CD4-positive, CD25-positive, alpha-beta regulatory T cell (primary cell): ENCODE measurements at regions not wholly inside any gene's neighbourhood (a gene's known extent, or its start where the extent isn't known, plus 50 kb on each side); places are given as distances from the start of the nearest gene placed in this dataset.

Source experiments
- ATAC-seq, 2 donors: fragments of 150-1000 bp; cut with Tn5 transposase; one replicate each; pipeline ENCODE4 v1.10.0; 2021; ENCODE audit warnings: low read depth in 2 of 2, moderate number of reproducible peaks in 2 of 2, moderate library complexity in 1 of 2
- DNase-seq, 3 donors: peaks; one replicate each; pipeline versions ENCODE4 v3.0.0 to v3.0.0-alpha.2; 2012 to 2022; ENCODE audit warnings: mixed read lengths in 1 of 3
- H3K27ac ChIP-seq: one replicate; pipeline ENCODE4 v1.7.0; 2013; ENCODE audit warnings: mild to moderate bottlenecking, low read length; ENCODE audit not compliant: insufficient read depth, poor library complexity, severe bottlenecking
- H3K27me3 ChIP-seq: one replicate; pipeline ENCODE4 v1.7.0; 2013; ENCODE audit warnings: low read length; ENCODE audit not compliant: control insufficient read depth, insufficient read depth
- H3K36me3 ChIP-seq: one replicate; pipeline ENCODE4 v1.7.0; 2013; ENCODE audit warnings: mild to moderate bottlenecking, low read length, moderate library complexity; ENCODE audit not compliant: control insufficient read depth, insufficient read depth
- H3K4me1 ChIP-seq: 2 replicates; pipeline ENCODE4 v1.7.0; 2013; ENCODE audit warnings: mild to moderate bottlenecking, low read length; ENCODE audit not compliant: insufficient read depth, control insufficient read depth, poor library complexity, severe bottlenecking
- H3K4me3 ChIP-seq: one replicate; pipeline ENCODE4 v1.7.0; 2013; ENCODE audit warnings: low read depth, mild to moderate bottlenecking, low read length, moderate library complexity
- H3K9me3 ChIP-seq, 2 experiments: 1 replicate in 1 of 2; 2 replicates in 1 of 2; pipeline ENCODE4 v1.7.0; 2013; ENCODE audit warnings: low read length in 2 of 2, mild to moderate bottlenecking in 1 of 2, moderate library complexity in 1 of 2; ENCODE audit not compliant: control insufficient read depth in 2 of 2
- H3K27ac Mint-ChIP-seq, 3 donors: one replicate each; pipeline ENCODE4 v1.8.0; 2020 to 2022; ENCODE audit warnings: mild to moderate bottlenecking in 3 of 3, mixed read lengths in 3 of 3, moderate library complexity in 2 of 3
- H3K27me3 Mint-ChIP-seq: one replicate; pipeline ENCODE4 v1.8.0; 2022; ENCODE audit warnings: mild to moderate bottlenecking, mixed read lengths
- H3K36me3 Mint-ChIP-seq: one replicate; pipeline ENCODE4 v1.8.0; 2020; ENCODE audit warnings: mixed read lengths
- H3K4me1 Mint-ChIP-seq, 4 donors: one replicate each; pipeline ENCODE4 v1.8.0; 2020 to 2022; ENCODE audit warnings: mixed read lengths in 4 of 4, mild to moderate bottlenecking in 1 of 4
- H3K4me3 Mint-ChIP-seq, 4 donors: one replicate each; pipeline ENCODE4 v1.8.0; 2020 to 2022; ENCODE audit warnings: mild to moderate bottlenecking in 4 of 4, mixed read lengths in 4 of 4, moderate library complexity in 3 of 4
- H3K9me3 Mint-ChIP-seq, 7 donors: one replicate each; pipeline ENCODE4 v1.8.0; 2020 to 2022; ENCODE audit warnings: mixed read lengths in 7 of 7, mild to moderate bottlenecking in 3 of 7, moderate library complexity in 2 of 7

DNA sequence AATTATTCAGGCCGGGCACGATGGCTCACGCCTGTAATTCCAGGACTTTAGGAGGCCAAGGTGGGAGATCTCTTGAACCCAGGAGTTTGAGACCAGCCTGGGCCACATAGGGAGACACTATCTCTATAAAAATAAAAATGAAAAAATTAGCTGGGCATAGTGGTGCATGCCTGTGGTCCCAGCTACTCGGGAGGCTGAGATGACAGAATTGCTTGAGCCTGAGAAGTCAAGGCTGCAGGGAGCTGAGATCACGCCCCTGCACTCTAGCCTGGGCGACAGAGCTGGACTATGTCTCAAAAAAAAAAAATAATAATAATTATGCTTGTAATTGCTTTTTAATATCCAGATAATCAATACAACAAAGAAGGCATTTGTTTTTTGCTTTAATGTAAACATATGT is 91.3 kb downstream of the RIPK4 start:
- no peaks in the 10 kb centered on the region for H3K36me3 ChIP-seq
- H3K4me1 Mint-ChIP-seq, result peaks cover 0 to 7% (median 3%) of the 10 kb centered on the region in 4 donors
- no peaks in the 10 kb centered on the region for H3K27me3 ChIP-seq
- no peaks in the 10 kb centered on the region for H3K36me3 Mint-ChIP-seq
- H3K4me3 ChIP-seq, result no peak overlapping the region
- no peaks in the 10 kb centered on the region for H3K9me3 ChIP-seq
- DNase-seq (no peak), ATAC-seq (no peak)
- no peak overlapping the region for H3K27ac Mint-ChIP-seq
- no peaks in the 10 kb centered on the region for H3K4me1 ChIP-seq
- H3K9me3 Mint-ChIP-seq, result no peaks in the 10 kb centered on the region
- H3K27me3 Mint-ChIP-seq, result no peaks in the 10 kb centered on the region
- H3K27ac ChIP-seq, result no peak overlapping the region
- H3K4me3 Mint-ChIP-seq, result no peak overlapping the region

DNA sequence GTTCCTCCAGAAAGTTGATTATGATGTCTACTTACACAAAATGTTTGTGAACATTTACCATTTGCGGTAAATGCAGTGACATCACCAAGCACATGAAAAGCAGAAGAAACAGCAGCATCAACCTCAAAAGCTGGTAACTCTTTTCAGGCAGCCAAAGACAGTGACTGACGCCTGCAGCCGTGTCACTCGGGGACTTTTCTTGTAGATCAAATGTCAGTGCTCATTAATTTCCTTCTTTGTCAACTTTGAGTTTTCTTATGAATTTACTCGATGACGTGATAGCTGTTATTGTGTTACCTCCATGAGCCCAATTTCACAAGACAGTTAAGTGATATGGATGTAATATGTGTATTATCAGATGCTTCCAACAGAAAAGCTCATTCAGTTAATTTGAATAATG is 92.5 kb downstream of the RIPK4 start:
- Mint-ChIP-seq H3K27ac (no peak overlapping the region), H3K27me3 (peaks cover 5% of the 10 kb centered on the region), H3K4me3 (no peak overlapping the region), H3K36me3 (no peaks in the 10 kb centered on the region), H3K4me1 (peaks cover 0 to 7% (median 3%) of the 10 kb centered on the region in 4 donors), H3K9me3 (no peaks in the 10 kb centered on the region)
- H3K4me3 ChIP-seq, result no peak overlapping the region
- no peaks in the 10 kb centered on the region for H3K36me3 ChIP-seq
- DNase-seq (no peak), ATAC-seq (no peak)
- no peaks in the 10 kb centered on the region for H3K9me3 ChIP-seq
- H3K27ac ChIP-seq, result no peak overlapping the region
- no peaks in the 10 kb centered on the region for H3K27me3 ChIP-seq
- H3K4me1 ChIP-seq, result no peaks in the 10 kb centered on the region

DNA sequence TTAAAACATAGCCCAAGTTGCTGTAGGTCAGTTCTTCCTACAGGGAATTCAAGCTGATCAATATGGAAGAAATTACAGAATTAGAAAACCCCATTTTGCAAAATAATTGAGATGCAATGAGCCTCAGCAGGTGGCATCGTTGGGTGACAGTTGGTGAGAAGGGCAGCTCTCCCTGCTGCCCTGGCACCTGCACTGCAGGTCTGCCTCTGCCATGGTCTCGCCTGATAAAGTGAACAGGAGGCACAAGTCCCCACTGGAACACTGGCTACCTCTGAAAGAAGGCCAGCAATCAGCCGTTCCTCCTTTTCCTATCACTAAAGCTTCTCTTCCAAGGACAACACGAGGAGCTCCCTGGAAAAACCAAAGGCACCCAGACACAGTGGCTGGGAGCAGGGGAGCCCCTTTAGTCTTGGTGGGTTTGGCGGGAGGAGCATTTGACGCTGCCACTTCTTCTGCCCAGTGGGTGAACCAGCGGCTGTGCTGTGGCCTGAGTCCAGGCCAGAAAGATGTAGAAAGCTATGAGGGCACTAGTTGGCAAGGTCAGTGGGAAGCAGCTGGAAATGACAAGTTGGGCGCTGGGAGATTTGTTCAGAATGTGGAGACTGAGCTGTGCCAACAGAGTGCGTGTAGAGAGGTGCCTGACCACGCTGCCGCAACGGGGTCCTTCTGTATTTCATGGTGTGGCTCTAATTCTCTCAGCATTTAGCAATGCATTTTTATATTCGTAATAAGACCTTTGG is 93.1 kb downstream of the RIPK4 start:
- Histone ChIP-seq H3K4me1 (no peaks in the 10 kb centered on the region), H3K36me3 (no peaks in the 10 kb centered on the region), H3K4me3 (no peak overlapping the region), H3K9me3 (no peaks in the 10 kb centered on the region), H3K27ac (no peak overlapping the region), H3K27me3 (no peaks in the 10 kb centered on the region)
- Mint-ChIP-seq H3K4me3 (no peak overlapping the region), H3K9me3 (no peaks in the 10 kb centered on the region), H3K36me3 (no peaks in the 10 kb centered on the region), H3K4me1 (peaks cover 0 to 7% (median 3%) of the 10 kb centered on the region in 4 donors), H3K27me3 (peaks cover 5% of the 10 kb centered on the region), H3K27ac (no peak overlapping the region)
- DNase-seq, result no peak
- ATAC-seq, result no peak

DNA sequence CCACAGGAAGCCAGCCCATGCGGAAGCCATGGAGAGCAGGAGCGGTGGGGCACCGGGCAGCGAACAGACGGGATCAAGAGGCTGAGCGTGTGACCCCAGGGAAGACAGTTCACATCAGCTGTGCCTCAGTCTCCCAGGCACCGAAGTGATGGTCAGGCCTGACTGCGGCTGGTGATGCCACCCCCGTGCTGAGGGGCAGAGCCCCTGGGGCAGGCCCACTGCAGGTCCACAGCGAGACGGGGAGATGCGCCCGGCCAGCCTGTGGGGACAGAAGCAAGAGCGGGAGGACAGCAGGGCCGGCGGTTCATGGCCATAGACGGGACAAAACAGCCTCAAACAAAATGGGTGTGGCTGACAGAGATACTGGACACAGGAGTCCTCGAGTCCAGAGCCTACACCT is 93.8 kb downstream of the RIPK4 start:
- Histone ChIP-seq H3K4me3 (no peak overlapping the region), H3K4me1 (no peaks in the 10 kb centered on the region), H3K27ac (no peak overlapping the region), H3K36me3 (no peaks in the 10 kb centered on the region), H3K9me3 (no peaks in the 10 kb centered on the region), H3K27me3 (no peaks in the 10 kb centered on the region)
- Mint-ChIP-seq H3K27ac (no peak overlapping the region), H3K4me1 (peaks cover 0 to 7% (median 3%) of the 10 kb centered on the region in 4 donors), H3K36me3 (no peaks in the 10 kb centered on the region), H3K9me3 (no peaks in the 10 kb centered on the region), H3K27me3 (peaks cover 5% of the 10 kb centered on the region), H3K4me3 (no peak overlapping the region)
- no peak for DNase-seq
- ATAC-seq, result no peak

DNA sequence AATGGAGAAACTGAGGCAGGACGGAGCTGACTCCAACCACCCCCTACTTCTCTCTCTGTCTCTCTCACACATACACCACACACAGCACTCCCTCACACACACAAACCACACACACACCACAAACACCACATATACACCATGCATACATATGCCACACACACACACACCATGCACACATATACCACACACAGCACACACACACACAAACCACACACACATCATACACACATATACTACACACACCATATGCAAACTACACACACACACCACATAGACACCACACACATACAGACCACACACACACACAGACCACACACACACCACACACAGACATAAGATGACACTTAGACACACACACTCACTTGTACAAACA is 94.3 kb downstream of the RIPK4 start:
- Mint-ChIP-seq H3K9me3 (no peaks in the 10 kb centered on the region), H3K27ac (no peak overlapping the region), H3K4me1 (peaks cover 0 to 7% (median 3%) of the 10 kb centered on the region in 4 donors), H3K27me3 (peaks cover 8% of the 10 kb centered on the region), H3K36me3 (no peaks in the 10 kb centered on the region), H3K4me3 (no peak overlapping the region)
- H3K9me3 ChIP-seq, result no peaks in the 10 kb centered on the region
- DNase-seq (no peak), ATAC-seq (no peak)
- H3K27ac ChIP-seq, result no peak overlapping the region
- no peak overlapping the region for H3K4me3 ChIP-seq
- no peaks in the 10 kb centered on the region for H3K4me1 ChIP-seq
- no peaks in the 10 kb centered on the region for H3K27me3 ChIP-seq
- no peaks in the 10 kb centered on the region for H3K36me3 ChIP-seq

DNA sequence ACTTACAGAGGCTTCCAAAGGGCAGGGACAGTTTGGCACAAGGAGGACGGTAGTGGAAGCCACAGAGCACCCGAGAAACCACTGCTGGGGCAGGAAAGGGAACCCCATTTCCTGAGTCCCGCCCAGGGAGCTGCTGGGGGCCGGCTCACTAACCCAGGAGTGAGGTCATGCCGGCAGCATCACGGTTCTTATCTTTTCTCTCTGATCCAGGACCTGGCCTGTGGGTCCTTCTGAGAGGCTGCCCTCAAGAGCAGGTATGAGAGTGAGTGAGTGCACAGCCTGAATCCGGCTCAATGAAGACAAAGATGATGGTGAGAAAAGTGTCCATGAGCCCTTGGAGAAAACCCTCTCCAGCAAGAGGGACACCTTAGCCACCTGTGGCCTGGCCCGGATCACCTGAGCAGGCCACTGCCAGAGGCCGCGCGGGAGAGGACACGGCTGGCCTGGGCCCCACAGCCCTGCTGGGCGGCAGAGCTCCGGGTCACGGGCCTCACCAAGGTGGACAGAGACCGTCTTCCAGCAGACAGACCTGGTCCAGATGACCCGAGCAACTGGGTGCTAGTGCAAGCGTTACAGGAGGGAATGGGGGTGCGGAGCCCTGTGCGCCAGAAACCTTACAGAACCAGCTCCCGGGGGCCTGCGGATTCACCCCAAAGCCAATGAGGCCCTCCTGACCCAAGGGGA is 94.9 kb downstream of the RIPK4 start:
- Histone ChIP-seq H3K36me3 (no peaks in the 10 kb centered on the region), H3K4me3 (no peak overlapping the region), H3K27ac (no peak overlapping the region), H3K4me1 (no peaks in the 10 kb centered on the region), H3K9me3 (no peaks in the 10 kb centered on the region), H3K27me3 (no peaks in the 10 kb centered on the region)
- H3K27me3 Mint-ChIP-seq, result peaks cover 8% of the 10 kb centered on the region
- H3K4me3 Mint-ChIP-seq, result no peak overlapping the region
- no peak for ATAC-seq
- no peak overlapping the region for H3K27ac Mint-ChIP-seq
- H3K4me1 Mint-ChIP-seq, result peaks cover 0 to 7% (median 3%) of the 10 kb centered on the region in 4 donors
- no peaks in the 10 kb centered on the region for H3K9me3 Mint-ChIP-seq
- DNase-seq, result peak in 1 of 3 donors; percentile 10
- no peaks in the 10 kb centered on the region for H3K36me3 Mint-ChIP-seq

DNA sequence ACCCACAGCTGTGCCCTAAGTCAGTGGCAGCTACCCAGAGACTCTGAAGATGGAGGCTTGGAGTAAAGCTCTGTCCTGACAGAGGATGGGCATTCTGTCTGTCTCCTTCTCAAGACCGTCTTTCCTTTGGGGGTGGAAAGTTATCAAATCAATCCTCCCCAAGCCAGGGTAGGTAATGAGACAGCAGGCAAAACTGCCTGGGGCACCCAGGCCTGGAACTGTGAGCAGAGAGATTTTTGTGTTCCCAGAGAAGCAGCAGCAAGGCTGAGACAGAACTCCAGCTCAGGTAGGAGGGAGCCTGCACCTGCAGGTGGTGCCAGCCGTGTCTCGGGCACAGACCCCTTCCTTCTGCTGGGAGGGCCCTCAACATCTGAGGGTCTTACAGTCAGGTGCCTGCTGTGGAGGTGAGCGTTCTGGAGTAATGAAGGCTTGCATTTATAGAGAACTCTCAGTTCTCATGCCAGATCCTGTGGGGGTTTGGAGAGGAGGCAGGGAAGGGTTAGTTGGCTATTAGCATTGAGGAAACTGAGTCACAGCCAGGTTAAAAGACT is 95.6 kb downstream of the RIPK4 start:
- peak overlapping the region in 1 of 4 donors; percentile 10 for H3K4me3 Mint-ChIP-seq
- no peaks in the 10 kb centered on the region for H3K9me3 Mint-ChIP-seq
- H3K36me3 Mint-ChIP-seq, result no peaks in the 10 kb centered on the region
- H3K27me3 Mint-ChIP-seq, result peaks cover 8% of the 10 kb centered on the region
- ATAC-seq, result no peak
- no peak overlapping the region for H3K27ac Mint-ChIP-seq
- H3K36me3 ChIP-seq, result no peaks in the 10 kb centered on the region
- H3K4me1 ChIP-seq, result no peaks in the 10 kb centered on the region
- no peaks in the 10 kb centered on the region for H3K9me3 ChIP-seq
- H3K27me3 ChIP-seq, result no peaks in the 10 kb centered on the region
- DNase-seq, result no peak
- peaks cover 0 to 7% (median 3%) of the 10 kb centered on the region in 4 donors for H3K4me1 Mint-ChIP-seq
- H3K27ac ChIP-seq, result no peak overlapping the region
- H3K4me3 ChIP-seq, result no peak overlapping the region
